HG03103 (cell line): ENCODE measurements at regions not wholly inside any gene's neighbourhood (a gene's known extent, or its start where the extent isn't known, plus 50 kb on each side); places are given as distances from the start of the nearest gene placed in this dataset.
"Not testable (repeated sequence)": the region's sequence is repeated elsewhere in the genome, so short reads cannot be mapped to it uniquely, and the experiment has no call there.

ENCODE experiments used
- ATAC-seq: cut with Tn5 transposase; IDR thresholded peaks from one replicate; pipeline ENCODE4 v1.9.1; 2021; ENCODE audit warnings: low read depth; ENCODE audit not compliant: unreplicated experiment

DNA sequence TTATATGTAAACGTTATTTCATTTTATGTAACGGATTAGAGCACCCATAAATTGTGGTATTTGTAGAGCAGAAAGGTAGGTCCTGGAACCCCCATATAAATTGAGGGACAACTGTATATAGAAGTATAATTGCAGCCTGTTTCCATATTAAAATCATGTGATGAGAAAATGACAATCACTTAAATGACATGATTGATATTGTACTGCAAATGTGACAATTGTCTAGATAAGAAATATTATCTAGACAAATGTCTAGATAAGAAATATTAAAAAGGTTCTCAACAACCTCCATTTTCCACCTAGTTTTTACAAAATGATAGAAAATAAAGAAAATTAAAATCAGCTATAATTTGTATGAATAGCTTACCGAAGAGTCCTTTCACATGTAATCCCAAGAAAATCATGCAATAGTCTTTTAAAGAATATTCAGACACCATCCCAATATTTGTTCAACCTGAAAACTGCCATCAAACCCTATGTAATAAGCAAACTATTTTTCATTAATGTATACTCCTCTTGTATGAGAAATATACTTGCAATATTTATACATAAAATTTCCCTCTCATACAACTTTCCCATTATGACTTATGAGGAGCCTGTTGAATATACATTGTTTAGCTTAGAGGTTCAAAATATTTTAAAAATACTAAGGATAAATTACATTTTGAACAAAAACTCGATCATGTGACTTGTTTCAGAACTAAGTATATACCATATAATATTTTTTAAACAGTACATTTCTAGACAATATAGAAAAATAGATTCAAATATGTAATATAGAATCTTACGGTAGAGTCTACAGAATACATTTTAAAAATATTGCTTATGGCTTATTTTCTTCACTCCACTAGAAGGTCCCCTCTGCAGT is 153.2 kb downstream of the CRPPA start:
- ATAC-seq, result no peak

DNA sequence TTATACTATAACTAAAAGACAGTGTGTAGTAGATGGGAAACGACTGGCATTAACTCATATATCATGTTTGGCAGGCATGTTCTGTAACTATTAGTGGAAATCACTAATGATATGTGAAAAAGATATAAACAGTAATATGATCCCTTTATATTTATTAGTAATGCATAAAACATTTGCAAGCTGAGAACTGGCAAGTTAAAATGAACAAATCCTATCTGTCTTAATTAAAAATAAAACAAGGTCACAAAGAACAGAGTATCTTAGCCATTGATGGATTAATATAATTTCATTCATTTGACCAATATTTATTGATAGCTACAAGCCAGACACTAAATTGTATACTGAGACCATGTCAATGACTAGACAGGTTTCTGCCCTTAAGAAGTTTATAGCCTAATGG is 154.5 kb downstream of the CRPPA start:
- no peak for ATAC-seq

DNA sequence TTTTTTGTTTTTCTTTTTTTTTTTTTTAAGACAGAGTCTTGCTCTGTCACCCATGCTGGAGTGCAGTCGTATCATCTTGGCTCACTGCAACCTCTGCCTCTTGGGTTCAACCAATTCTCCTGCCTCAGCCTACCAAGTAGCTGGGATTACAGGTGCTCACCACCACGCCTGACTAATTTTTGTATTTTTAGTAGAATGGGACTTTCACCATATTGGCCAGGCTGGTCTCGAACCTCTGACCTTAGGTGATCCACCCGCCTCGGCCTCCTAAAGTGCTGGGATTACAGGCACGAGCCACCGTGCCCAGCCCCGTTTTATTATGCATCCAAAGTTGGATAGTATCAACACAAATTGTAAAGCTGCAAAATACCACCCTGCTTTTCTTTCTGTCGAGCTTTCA is 154.9 kb downstream of the CRPPA start:
- not testable (repeated sequence) for ATAC-seq

DNA sequence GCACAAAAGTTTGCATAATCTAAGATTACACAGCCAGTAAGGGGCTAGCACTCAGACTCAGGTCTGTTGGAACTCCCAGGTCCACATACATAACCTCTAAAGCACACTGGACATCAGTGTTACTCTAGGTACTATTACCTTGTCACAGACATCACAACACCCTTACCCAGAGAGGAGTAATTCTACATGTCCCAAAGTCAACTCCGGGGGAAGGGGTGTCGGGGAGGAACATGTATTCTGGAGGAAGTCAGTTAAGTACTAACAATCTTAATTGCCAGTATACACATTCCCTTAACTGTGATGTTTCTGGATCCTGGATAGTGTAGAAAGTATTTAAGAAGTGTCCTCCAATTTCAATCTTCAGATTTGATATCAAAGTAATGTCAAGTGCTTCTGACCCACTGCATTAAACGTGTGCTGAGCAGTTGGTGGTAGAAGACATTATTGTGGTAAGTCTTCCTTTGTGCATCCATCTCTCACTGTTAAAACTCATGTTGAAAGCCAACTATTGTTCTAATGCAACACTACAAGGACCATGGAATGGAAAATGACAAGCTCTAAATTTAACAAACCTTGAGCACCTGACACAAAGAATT is 155.4 kb downstream of the CRPPA start:
- ATAC-seq, result no peak

- no peak for ATAC-seq
These were observed 156.2 kb downstream of the CRPPA start for GRCh38 chr7:16264823-16265804.

GRCh38 chr7:16264036-16264819 is 157.1 kb downstream of the CRPPA start:
- no peak for ATAC-seq

- not testable (repeated sequence) for ATAC-seq
These were observed 158.0 kb downstream of the CRPPA start for GRCh38 chr7:16263377-16263776.

DNA sequence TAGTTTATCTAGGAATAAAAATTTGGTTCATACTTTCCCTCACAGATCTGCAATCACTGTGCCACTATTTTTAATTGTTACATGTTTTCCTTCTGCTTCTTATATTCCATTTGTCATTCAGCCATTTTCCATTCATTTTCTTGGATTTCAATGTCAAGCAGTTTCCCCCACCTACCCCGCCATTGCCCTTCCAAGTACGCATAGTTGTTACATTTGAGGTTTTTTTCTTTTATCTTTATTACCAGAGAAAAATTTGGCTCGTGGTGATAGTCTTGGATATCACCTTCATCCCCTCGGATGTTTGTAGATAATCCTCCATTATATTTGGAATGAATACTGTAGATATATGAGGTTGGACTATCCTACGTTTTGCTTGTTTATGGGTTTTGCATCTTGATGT is 159.7 kb downstream of the CRPPA start:
- no peak for ATAC-seq

GRCh38 chr7:16261100-16261499 is 160.2 kb downstream of the CRPPA start:
- no peak for ATAC-seq

- ATAC-seq, result peak; percentile 60
These were observed 161.1 kb downstream of the CRPPA start for GRCh38 chr7:16260236-16260728.

DNA sequence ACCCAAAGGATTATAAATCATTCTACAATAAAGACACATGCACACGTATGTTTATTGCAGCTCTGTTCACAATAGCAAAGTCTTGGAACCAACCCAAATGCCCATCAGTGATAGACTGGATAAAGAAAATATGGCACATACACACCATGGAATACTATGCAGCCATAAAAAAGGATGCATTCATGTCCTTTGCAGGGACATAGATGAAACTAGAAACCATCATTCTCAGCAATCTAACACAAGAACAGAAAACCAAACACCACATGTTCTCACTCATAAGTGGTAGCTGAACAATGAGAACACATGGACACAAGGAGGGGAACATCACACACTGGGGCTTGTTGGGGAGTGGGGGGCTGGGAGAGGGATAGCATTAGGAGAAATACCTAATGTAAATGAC is 164.9 kb downstream of the CRPPA start:
- ATAC-seq, result not testable (repeated sequence)

GRCh38 chr7:16255952-16256351 is 165.4 kb downstream of the CRPPA start:
- ATAC-seq, result not testable (repeated sequence)

- not testable (repeated sequence) for ATAC-seq
These were observed 170.7 kb downstream of the CRPPA start for GRCh38 chr7:16250655-16251054.

DNA sequence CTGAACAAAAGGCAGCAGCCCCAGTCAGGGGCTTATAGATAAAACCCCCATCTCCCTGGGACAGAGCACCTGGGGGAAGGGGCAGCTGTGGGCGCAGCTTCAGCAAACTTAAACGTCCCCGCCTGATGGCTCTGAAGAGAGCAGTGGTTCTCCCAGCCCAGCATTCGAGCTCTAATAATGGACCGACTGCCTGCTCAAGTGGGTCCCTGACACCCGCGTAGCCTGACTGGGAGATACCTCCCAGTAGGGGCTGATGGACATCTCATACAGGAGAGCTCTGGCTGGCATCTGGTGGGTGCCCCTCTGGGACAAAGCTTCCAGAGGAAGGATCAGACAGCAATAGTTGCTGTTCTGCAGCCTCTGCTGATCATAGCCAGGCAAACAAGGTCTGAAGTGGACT is 172.1 kb downstream of the CRPPA start:
- not testable (repeated sequence) for ATAC-seq

DNA sequence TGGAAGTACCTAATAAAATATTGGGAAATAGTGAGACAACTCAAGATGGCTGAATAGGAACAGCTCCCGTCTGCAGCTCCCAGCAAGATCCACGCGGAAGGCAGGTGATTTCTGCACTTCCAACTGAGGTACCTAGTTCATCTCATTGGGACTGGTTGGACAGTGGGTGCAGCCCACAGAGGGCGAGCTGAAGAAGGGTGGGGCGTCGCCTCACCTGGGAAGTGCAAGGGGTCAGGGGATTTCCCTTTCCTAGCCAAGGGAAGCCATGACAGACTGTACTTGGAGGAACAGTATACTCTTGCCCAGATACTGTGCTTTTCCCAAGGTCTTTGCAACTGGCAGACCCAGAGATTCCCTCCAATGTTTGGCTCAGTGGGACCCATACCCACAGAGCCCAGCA is 172.8 kb downstream of the CRPPA start:
- not testable (repeated sequence) for ATAC-seq

DNA sequence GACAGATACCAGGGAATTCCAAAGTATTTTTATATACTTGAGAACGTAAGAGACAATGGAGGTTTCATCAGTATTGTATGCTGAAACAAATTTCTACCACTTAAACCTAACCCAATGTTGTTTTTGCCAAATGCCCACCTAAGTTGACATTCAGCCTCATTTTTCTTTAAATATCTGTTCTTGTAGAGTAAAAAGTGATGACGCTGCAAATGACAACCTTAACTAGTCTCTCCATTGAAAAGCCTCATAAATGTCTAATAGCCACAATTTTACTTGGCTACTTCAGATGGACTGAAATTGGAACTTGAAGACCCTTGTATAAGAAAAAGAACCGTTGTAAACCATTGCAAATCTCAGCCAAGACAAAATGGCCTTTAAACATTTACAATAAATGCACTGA is 176.9 kb downstream of the CRPPA start:
- ATAC-seq, result no peak

DNA sequence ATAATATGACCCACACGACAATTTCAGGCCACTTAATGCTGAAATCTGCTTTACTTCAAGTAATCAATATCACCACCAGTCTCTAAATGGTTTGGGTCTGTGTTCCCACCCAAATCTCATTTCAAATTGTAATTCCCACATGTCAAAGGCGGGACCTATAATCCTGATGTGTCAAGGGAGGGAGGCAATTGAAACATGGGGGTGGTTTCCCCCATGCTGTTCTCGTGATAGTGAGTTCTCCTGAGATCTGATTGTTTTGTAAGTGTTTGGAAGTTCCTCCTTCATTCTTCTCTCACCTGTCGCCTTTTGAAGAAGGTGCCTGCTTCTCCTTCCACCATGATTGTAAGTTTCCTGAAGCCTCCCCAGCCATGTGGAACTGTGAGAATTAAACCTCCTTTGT is 178.4 kb downstream of the CRPPA start:
- no peak for ATAC-seq

- ATAC-seq, result no peak
These were observed 180.3 kb downstream of the CRPPA start for GRCh38 chr7:16241017-16241416.

GRCh38 chr7:16236381-16236780 is 185.0 kb downstream of the CRPPA start:
- no peak for ATAC-seq
